CD4-positive, alpha-beta T cell treated with Interleukin-4 for 4 hours (primary cell): ENCODE measurements at regions not wholly inside any gene's neighbourhood (a gene's known extent, or its start where the extent isn't known, plus 50 kb on each side); places are given as distances from the start of the nearest gene placed in this dataset.
"Not testable (repeated sequence)": the region's sequence is repeated elsewhere in the genome, so short reads cannot be mapped to it uniquely, and the experiment has no call there.

Experiments
- DNase-seq: peaks from one replicate; pipeline ENCODE4 v3.0.0-alpha.2; 2020

GRCh38 chr4:117014236-117014635 lies 71.1 kb downstream of the TRAM1L1 start:
- DNase-seq, result no peak

GRCh38 chr4:117010671-117011070 lies 74.7 kb downstream of the TRAM1L1 start:
- DNase-seq, result no peak

- DNase-seq, result no peak
Observed at GRCh38 chr4:117001077-117001476, 84.3 kb downstream of the TRAM1L1 start.

- DNase-seq, result no peak
Observed at GRCh38 chr4:116982656-116983055, 102.7 kb downstream of the TRAM1L1 start.

GRCh38 chr4:116980436-116980835 lies 104.9 kb downstream of the TRAM1L1 start:
- not testable (repeated sequence) for DNase-seq

GRCh38 chr4:116959045-116959444 lies 126.3 kb downstream of the TRAM1L1 start:
- no peak for DNase-seq

GRCh38 chr4:116953947-116954346 lies 131.4 kb downstream of the TRAM1L1 start:
- no peak for DNase-seq

- no peak for DNase-seq
Observed at GRCh38 chr4:116952530-116953136, 132.7 kb downstream of the TRAM1L1 start.

- no peak for DNase-seq
Observed at GRCh38 chr4:116949856-116950255, 135.5 kb downstream of the TRAM1L1 start.

GRCh38 chr4:116942315-116942714 lies 143.1 kb downstream of the TRAM1L1 start:
- DNase-seq, result no peak

GRCh38 chr4:116930329-116930728 lies 155.0 kb downstream of the TRAM1L1 start:
- DNase-seq, result no peak

- no peak for DNase-seq
Observed at GRCh38 chr4:116926631-116927295, 158.6 kb downstream of the TRAM1L1 start.

GRCh38 chr4:116925900-116926457 lies 159.4 kb downstream of the TRAM1L1 start:
- DNase-seq, result no peak

- DNase-seq, result no peak
Observed at GRCh38 chr4:116923389-116923788, 162.0 kb downstream of the TRAM1L1 start.

- DNase-seq, result no peak
Observed at GRCh38 chr4:116913451-116913850, 171.9 kb downstream of the TRAM1L1 start.

- DNase-seq, result no peak
Observed at GRCh38 chr4:116906758-116907157, 178.6 kb downstream of the TRAM1L1 start.

- DNase-seq, result no peak
Observed at GRCh38 chr4:116899561-116899960, 185.8 kb downstream of the TRAM1L1 start.

- DNase-seq, result no peak
Observed at GRCh38 chr4:116885579-116885978, 199.8 kb downstream of the TRAM1L1 start.

GRCh38 chr4:116882503-116882902 lies 202.9 kb downstream of the TRAM1L1 start:
- DNase-seq, result no peak

GRCh38 chr4:116881077-116881476 lies 204.3 kb downstream of the TRAM1L1 start:
- no peak for DNase-seq

- no peak for DNase-seq
Observed at GRCh38 chr4:116880625-116881024, 204.8 kb downstream of the TRAM1L1 start.

GRCh38 chr4:116878280-116878679 lies 207.1 kb downstream of the TRAM1L1 start:
- no peak for DNase-seq

- no peak for DNase-seq
Observed at GRCh38 chr4:116877069-116877468, 208.3 kb downstream of the TRAM1L1 start.

GRCh38 chr4:116872941-116873340 lies 212.4 kb downstream of the TRAM1L1 start:
- DNase-seq, result no peak

GRCh38 chr4:116872308-116872707 lies 213.1 kb downstream of the TRAM1L1 start:
- DNase-seq, result no peak
